HepG2 (cell line): ENCODE measurements at regions not wholly inside any gene's neighbourhood (a gene's known extent, or its start where the extent isn't known, plus 50 kb on each side); places are given as distances from the start of the nearest gene placed in this dataset.

Source experiments
- EP300 ChIP-seq, 3 experiments: sonication (generic) in 1 of 3; formaldehyde crosslinking in 1 of 3; IDR thresholded peaks; 2 replicates each; pipeline versions ENCODE4 v1.5.1 to v1.6.1; 2011 to 2020; ENCODE audit warnings: low read depth in 2 of 3, low read length in 2 of 3, borderline replicate concordance in 1 of 3, improper control_type of control experiment in 1 of 3, mild to moderate bottlenecking in 1 of 3, missing genetic modification reagents in 1 of 3, moderate library complexity in 1 of 3
- GABPB1 ChIP-seq: IDR thresholded peaks from 2 replicates; pipeline ENCODE4 v1.6.1; 2016; ENCODE audit warnings: mild to moderate bottlenecking, missing genetic modification reagents, moderate library complexity, missing compliant biosample characterization
- ISL2 ChIP-seq: sonication (generic); formaldehyde crosslinking; IDR thresholded peaks from 2 replicates; pipeline ENCODE4 v1.5.0; 2020; ENCODE audit warnings: missing genetic modification reagents
- JUNB ChIP-seq: sonication (generic); formaldehyde crosslinking; IDR thresholded peaks from 2 replicates; pipeline ENCODE4 v1.8.0; 2022; ENCODE audit warnings: missing genetic modification reagents, mild to moderate bottlenecking, borderline replicate concordance
- RFXAP ChIP-seq: sonication (generic); formaldehyde crosslinking; IDR thresholded peaks from 2 replicates; pipeline ENCODE4 v1.4.0; 2020; ENCODE audit warnings: missing genetic modification reagents, borderline replicate concordance
- SCMH1 ChIP-seq: sonication (generic); formaldehyde crosslinking; IDR thresholded peaks from 2 replicates; pipeline ENCODE4 v1.9.0; 2021; ENCODE audit warnings: missing genetic modification reagents, mild to moderate bottlenecking, borderline replicate concordance
- SOX6 ChIP-seq, 2 experiments: fragments of 450-650 bp in 1 of 2; sonication (generic) in 1 of 2; formaldehyde crosslinking in 1 of 2; IDR thresholded peaks; 2 replicates each; pipeline versions ENCODE4 v1.4.0 to v1.6.1; 2017 to 2020; ENCODE audit warnings: antibody characterized with exemption in 1 of 2, mild to moderate bottlenecking in 1 of 2, missing genetic modification reagents in 1 of 2
- ZNF20 ChIP-seq: sonication (generic); formaldehyde crosslinking; IDR thresholded peaks from 2 replicates; pipeline ENCODE4 v1.4.0; 2020; ENCODE audit warnings: mild to moderate bottlenecking, moderate library complexity, missing genetic modification reagents
- ZNF451 ChIP-seq: sonication (generic); formaldehyde crosslinking; IDR thresholded peaks from 2 replicates; pipeline ENCODE4 v1.5.0; 2020; ENCODE audit warnings: mild to moderate bottlenecking, missing genetic modification reagents
- ZNF720 ChIP-seq: sonication (generic); formaldehyde crosslinking; IDR thresholded peaks from 2 replicates; pipeline ENCODE4 v1.4.0; 2020; ENCODE audit warnings: missing genetic modification reagents
- ZNF780A ChIP-seq: sonication (generic); formaldehyde crosslinking; IDR thresholded peaks from 2 replicates; pipeline ENCODE4 v1.8.0; 2022; ENCODE audit warnings: mild to moderate bottlenecking, missing genetic modification reagents, moderate library complexity
- TF ChIP-seq, protein P1 (sequence below): sonication (generic); formaldehyde crosslinking; IDR thresholded peaks from 2 replicates; pipeline ENCODE4 v1.4.0; 2020; ENCODE audit warnings: missing genetic modification reagents
- TF ChIP-seq, protein P2 (sequence below): sonication (generic); formaldehyde crosslinking; IDR thresholded peaks from 2 replicates; pipeline ENCODE4 v1.4.0; 2020; ENCODE audit warnings: missing genetic modification reagents, borderline replicate concordance
- TF ChIP-seq, protein P3 (sequence below), 2 experiments: sonication (generic) in 1 of 2; formaldehyde crosslinking in 1 of 2; IDR thresholded peaks; 2 replicates each; pipeline versions ENCODE4 v1.6.1 to v1.9.0; 2014 to 2022; ENCODE audit warnings: antibody characterized with exemption in 1 of 2, borderline replicate concordance in 1 of 2, inconsistent platforms in 1 of 2, low read depth in 1 of 2, missing genetic modification reagents in 1 of 2
- TF ChIP-seq, protein P4 (sequence below): sonication (generic); formaldehyde crosslinking; IDR thresholded peaks from 2 replicates; pipeline ENCODE4 v1.4.0; 2020; ENCODE audit warnings: missing genetic modification reagents

DNA sequence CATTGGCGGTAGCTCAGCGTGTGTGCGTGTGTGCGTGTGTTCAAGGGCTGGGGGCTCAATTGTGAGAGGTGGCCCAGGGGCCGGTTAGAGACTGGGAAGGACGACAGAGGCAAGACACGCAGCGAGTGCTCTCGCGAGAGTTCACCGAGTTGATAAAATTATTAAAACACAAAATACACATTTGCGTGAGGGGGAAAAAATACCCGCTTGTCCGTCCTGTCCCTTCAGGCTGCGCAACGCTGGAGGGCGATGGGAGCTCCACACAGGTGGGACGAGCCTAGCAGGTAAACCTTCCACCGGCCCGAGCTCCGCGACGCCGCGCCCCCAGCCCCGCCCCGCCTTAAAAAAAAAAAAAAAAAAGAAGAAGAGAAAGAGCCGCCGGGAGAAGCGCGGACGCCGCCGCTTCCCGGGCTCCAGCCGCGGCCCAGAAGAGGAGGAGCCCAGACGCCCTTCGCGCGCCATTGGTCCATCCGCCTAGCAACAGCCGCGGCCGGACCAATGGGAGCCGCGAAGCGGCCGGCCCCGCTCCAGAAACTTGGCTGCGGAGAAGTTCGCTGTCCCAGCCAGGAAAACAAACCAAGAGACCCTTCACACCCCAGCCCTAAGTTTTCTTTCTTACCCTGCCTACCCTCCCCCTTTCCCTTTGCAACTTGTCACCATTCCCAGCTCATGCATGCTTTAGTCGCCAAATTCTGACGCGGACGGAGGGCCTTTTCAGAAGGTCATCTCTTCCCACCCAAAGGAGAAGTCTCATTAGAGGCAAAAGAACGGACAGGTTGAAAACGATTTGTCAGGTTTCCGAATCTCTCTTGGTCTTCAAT is 169.9 kb upstream of the MAF start (continued):
- TF ChIP-seq SOX6 (IDR thresholded peaks at IDR 0.05) (no peak), SOX6 (CRISPR knock-in tag; IDR thresholded peaks at IDR 0.05) (no peak), ZNF451 (CRISPR knock-in tag) (no peak), ZNF20 (CRISPR knock-in tag) (no peak), SCMH1 (CRISPR knock-in tag) (no peak), GABPB1 (CRISPR knock-in tag) (peak; percentile 54; the same call in 1 of the 2 replicates), EP300 (IDR thresholded peaks at IDR 0.05; ENCODE audit: low read depth in 2 of 2, low read length in 2 of 2) (peak in 1 of 2 experiments; percentile 66; a peak in 2 of 4 replicates), EP300 (CRISPR knock-in tag; IDR thresholded peaks at IDR 0.05; ENCODE audit: borderline replicate concordance) (no peak), ZNF720 (CRISPR knock-in tag) (no peak), RFXAP (CRISPR knock-in tag) (peak; percentile 100), ZNF780A (CRISPR knock-in tag) (no peak), ISL2 (no peak), JUNB (no peak)
- TF ChIP-seq, protein P1, sequence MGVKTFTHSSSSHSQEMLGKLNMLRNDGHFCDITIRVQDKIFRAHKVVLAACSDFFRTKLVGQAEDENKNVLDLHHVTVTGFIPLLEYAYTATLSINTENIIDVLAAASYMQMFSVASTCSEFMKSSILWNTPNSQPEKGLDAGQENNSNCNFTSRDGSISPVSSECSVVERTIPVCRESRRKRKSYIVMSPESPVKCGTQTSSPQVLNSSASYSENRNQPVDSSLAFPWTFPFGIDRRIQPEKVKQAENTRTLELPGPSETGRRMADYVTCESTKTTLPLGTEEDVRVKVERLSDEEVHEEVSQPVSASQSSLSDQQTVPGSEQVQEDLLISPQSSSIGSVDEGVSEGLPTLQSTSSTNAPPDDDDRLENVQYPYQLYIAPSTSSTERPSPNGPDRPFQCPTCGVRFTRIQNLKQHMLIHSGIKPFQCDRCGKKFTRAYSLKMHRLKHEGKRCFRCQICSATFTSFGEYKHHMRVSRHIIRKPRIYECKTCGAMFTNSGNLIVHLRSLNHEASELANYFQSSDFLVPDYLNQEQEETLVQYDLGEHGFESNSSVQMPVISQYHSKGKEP (CRISPR knock-in tag), result no peak
- TF ChIP-seq, protein P2, sequence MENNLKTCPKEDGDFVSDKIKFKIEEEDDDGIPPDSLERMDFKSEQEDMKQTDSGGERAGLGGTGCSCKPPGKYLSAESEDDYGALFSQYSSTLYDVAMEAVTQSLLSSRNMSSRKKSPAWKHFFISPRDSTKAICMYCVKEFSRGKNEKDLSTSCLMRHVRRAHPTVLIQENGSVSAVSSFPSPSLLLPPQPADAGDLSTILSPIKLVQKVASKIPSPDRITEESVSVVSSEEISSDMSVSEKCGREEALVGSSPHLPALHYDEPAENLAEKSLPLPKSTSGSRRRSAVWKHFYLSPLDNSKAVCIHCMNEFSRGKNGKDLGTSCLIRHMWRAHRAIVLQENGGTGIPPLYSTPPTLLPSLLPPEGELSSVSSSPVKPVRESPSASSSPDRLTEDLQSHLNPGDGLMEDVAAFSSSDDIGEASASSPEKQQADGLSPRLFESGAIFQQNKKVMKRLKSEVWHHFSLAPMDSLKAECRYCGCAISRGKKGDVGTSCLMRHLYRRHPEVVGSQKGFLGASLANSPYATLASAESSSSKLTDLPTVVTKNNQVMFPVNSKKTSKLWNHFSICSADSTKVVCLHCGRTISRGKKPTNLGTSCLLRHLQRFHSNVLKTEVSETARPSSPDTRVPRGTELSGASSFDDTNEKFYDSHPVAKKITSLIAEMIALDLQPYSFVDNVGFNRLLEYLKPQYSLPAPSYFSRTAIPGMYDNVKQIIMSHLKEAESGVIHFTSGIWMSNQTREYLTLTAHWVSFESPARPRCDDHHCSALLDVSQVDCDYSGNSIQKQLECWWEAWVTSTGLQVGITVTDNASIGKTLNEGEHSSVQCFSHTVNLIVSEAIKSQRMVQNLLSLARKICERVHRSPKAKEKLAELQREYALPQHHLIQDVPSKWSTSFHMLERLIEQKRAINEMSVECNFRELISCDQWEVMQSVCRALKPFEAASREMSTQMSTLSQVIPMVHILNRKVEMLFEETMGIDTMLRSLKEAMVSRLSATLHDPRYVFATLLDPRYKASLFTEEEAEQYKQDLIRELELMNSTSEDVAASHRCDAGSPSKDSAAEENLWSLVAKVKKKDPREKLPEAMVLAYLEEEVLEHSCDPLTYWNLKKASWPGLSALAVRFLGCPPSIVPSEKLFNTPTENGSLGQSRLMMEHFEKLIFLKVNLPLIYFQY, result no peak
- TF ChIP-seq, protein P3, sequence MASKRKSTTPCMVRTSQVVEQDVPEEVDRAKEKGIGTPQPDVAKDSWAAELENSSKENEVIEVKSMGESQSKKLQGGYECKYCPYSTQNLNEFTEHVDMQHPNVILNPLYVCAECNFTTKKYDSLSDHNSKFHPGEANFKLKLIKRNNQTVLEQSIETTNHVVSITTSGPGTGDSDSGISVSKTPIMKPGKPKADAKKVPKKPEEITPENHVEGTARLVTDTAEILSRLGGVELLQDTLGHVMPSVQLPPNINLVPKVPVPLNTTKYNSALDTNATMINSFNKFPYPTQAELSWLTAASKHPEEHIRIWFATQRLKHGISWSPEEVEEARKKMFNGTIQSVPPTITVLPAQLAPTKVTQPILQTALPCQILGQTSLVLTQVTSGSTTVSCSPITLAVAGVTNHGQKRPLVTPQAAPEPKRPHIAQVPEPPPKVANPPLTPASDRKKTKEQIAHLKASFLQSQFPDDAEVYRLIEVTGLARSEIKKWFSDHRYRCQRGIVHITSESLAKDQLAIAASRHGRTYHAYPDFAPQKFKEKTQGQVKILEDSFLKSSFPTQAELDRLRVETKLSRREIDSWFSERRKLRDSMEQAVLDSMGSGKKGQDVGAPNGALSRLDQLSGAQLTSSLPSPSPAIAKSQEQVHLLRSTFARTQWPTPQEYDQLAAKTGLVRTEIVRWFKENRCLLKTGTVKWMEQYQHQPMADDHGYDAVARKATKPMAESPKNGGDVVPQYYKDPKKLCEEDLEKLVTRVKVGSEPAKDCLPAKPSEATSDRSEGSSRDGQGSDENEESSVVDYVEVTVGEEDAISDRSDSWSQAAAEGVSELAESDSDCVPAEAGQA (IDR thresholded peaks at IDR 0.05; ENCODE audit: low read depth), result no peak
- TF ChIP-seq, protein P3 (CRISPR knock-in tag; IDR thresholded peaks at IDR 0.05; ENCODE audit: borderline replicate concordance), result no peak
- TF ChIP-seq, protein P4, sequence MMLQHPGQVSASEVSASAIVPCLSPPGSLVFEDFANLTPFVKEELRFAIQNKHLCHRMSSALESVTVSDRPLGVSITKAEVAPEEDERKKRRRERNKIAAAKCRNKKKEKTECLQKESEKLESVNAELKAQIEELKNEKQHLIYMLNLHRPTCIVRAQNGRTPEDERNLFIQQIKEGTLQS (CRISPR knock-in tag), result no peak
